HG03095 (cell line): ENCODE measurements at regions not wholly inside any gene's neighbourhood (a gene's known extent, or its start where the extent isn't known, plus 50 kb on each side); places are given as distances from the start of the nearest gene placed in this dataset.
"Not testable (repeated sequence)": the region's sequence is repeated elsewhere in the genome, so short reads cannot be mapped to it uniquely, and the experiment has no call there.

ENCODE experiments used
- ATAC-seq: cut with Tn5 transposase; IDR thresholded peaks from one replicate; pipeline ENCODE4 v1.9.1; 2021; ENCODE audit warnings: moderate library complexity; ENCODE audit not compliant: unreplicated experiment

GRCh38 chr9:106085479-106085878 is 391.1 kb downstream of the TMEM38B start:
- ATAC-seq = no peak

GRCh38 chr9:106092083-106092482 is 397.7 kb downstream of the TMEM38B start:
- ATAC-seq = no peak

- no peak for ATAC-seq
Observed at GRCh38 chr9:106102821-106103220, 408.5 kb downstream of the TMEM38B start.

GRCh38 chr9:106104887-106105286 is 410.5 kb downstream of the TMEM38B start:
- no peak for ATAC-seq

GRCh38 chr9:106106396-106106795 is 412.1 kb downstream of the TMEM38B start:
- no peak for ATAC-seq

- ATAC-seq = no peak
Observed at GRCh38 chr9:106107716-106108115, 413.4 kb downstream of the TMEM38B start.

- ATAC-seq = not testable (repeated sequence)
Observed at GRCh38 chr9:106109706-106110105, 415.4 kb downstream of the TMEM38B start.

- no peak for ATAC-seq
Observed at GRCh38 chr9:106110483-106110882, 416.1 kb downstream of the TMEM38B start.

- no peak for ATAC-seq
Observed at GRCh38 chr9:106111039-106111730, 416.8 kb downstream of the TMEM38B start.

GRCh38 chr9:106112935-106113334 is 418.6 kb downstream of the TMEM38B start:
- no peak for ATAC-seq

GRCh38 chr9:106119176-106119575 is 424.8 kb downstream of the TMEM38B start:
- ATAC-seq = no peak

- no peak for ATAC-seq
Observed at GRCh38 chr9:106120071-106120470, 425.7 kb downstream of the TMEM38B start.

GRCh38 chr9:106127776-106128175 is 433.4 kb downstream of the TMEM38B start:
- ATAC-seq = no peak

GRCh38 chr9:106130374-106130773 is 436.0 kb downstream of the TMEM38B start:
- ATAC-seq = no peak

- no peak for ATAC-seq
Observed at GRCh38 chr9:106143781-106144180, 449.4 kb downstream of the TMEM38B start.

- no peak for ATAC-seq
Observed at GRCh38 chr9:106146066-106146840, 451.9 kb downstream of the TMEM38B start.

GRCh38 chr9:106146886-106147285 is 452.5 kb downstream of the TMEM38B start:
- ATAC-seq = no peak

- ATAC-seq = no peak
Observed at GRCh38 chr9:106149956-106150355, 455.6 kb downstream of the TMEM38B start.

GRCh38 chr9:106156465-106156864 is 462.1 kb downstream of the TMEM38B start:
- ATAC-seq = no peak

GRCh38 chr9:106172265-106172664 is 477.9 kb downstream of the TMEM38B start:
- ATAC-seq = no peak

GRCh38 chr9:106174346-106174745 is 480.0 kb downstream of the TMEM38B start:
- no peak for ATAC-seq

- ATAC-seq = no peak
Observed at GRCh38 chr9:106177216-106177615, 482.9 kb downstream of the TMEM38B start.
